ENCODE measurements at regions not wholly inside any gene's neighbourhood (a gene's known extent, or its start where the extent isn't known, plus 50 kb on each side); places are given as distances from the start of the nearest gene placed in this dataset.
A peak's percentile ranks its signal among the peaks of the same experiment; 100 is the strongest.

DNA sequence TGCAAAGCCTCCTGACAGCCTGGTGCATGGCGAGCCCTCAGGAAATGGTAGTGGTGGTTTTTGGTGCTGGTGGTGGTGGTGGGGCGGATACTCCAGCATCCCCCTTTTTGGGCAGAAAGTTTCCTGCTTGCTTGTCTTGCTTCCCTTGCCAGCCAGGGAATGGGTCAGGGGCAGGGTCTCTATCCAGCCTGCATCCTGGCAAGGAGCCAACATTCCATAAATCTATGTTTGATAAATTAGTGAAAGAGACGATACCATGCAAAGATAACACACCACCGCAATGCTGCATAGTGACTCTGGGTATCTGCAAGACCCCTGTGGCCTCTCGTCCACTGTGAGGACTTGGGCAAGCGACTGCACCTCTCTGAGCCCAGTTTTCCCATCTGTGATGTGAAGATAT, 246.2 kb downstream of the LRFN2 start:
- Mint-ChIP-seq H3K9me3 (no peaks in the 10 kb centered on the region), H3K27ac (no peak overlapping the region), H3K27me3 (peaks cover 3% of the 10 kb centered on the region), H3K4me1 (peaks cover 9% of the 10 kb centered on the region), H3K4me3 (no peak overlapping the region), H3K36me3 (ENCODE audit: low read depth) (no peaks in the 10 kb centered on the region)
- ChIA-PET CTCF (no interaction called here), POLR2A (no interaction called here)
- DNase-seq: no peak

DNA sequence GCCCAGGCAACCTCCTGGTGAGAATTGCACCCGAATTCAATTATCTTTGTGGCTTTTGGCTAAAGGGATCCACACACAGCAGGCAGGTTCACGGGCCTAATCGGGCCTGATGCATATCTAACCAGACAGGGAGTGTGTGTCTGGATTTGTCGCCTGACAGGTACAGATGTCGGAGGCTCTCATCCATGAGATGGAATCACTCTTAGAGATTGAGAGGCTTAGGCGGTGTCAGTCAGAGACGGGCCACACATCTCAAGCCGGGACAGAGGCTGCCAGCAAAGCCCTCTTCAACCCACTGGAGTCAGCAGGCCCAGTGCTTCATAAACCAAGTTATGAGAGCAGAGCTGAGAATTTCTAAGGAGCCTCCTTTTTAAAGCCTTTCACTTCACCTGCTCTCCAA, 247.0 kb downstream of the LRFN2 start:
- Mint-ChIP-seq H3K27ac (no peak overlapping the region), H3K36me3 (ENCODE audit: low read depth) (no peaks in the 10 kb centered on the region), H3K4me1 (peaks cover 9% of the 10 kb centered on the region), H3K27me3 (peaks cover 6% of the 10 kb centered on the region), H3K4me3 (no peak overlapping the region), H3K9me3 (no peaks in the 10 kb centered on the region)
- ChIA-PET CTCF (no interaction called here), POLR2A (no interaction called here)
- DNase-seq: no peak

DNA sequence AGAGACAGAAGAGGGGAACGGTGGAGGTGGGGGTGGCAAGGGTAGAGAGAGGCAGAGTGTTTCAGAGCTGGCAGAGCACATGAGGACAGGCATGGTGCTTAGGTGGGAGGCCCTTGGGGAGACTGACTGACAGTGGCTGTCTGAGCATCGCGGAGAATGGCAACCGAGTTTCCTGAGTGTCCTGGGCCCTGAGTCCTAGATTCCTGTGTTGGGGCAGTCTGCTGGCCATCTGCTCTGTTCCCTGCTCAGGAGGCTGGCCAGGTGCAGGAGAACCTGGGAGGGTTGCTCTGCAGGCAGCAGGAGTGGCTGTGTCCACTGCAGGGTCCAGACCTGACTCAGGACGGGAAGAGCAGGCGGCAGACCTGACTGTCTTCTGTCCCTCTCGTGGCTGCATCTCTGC, 248.9 kb downstream of the LRFN2 start:
- DNase-seq: no peak
- CTCF ChIA-PET: no interaction called here
- POLR2A ChIA-PET: no interaction called here
- Mint-ChIP-seq H3K36me3 (ENCODE audit: low read depth) (no peaks in the 10 kb centered on the region), H3K4me1 (peaks cover 7% of the 10 kb centered on the region), H3K4me3 (no peak overlapping the region), H3K27me3 (peaks cover 17% of the 10 kb centered on the region), H3K9me3 (no peaks in the 10 kb centered on the region), H3K27ac (no peak overlapping the region)

DNA sequence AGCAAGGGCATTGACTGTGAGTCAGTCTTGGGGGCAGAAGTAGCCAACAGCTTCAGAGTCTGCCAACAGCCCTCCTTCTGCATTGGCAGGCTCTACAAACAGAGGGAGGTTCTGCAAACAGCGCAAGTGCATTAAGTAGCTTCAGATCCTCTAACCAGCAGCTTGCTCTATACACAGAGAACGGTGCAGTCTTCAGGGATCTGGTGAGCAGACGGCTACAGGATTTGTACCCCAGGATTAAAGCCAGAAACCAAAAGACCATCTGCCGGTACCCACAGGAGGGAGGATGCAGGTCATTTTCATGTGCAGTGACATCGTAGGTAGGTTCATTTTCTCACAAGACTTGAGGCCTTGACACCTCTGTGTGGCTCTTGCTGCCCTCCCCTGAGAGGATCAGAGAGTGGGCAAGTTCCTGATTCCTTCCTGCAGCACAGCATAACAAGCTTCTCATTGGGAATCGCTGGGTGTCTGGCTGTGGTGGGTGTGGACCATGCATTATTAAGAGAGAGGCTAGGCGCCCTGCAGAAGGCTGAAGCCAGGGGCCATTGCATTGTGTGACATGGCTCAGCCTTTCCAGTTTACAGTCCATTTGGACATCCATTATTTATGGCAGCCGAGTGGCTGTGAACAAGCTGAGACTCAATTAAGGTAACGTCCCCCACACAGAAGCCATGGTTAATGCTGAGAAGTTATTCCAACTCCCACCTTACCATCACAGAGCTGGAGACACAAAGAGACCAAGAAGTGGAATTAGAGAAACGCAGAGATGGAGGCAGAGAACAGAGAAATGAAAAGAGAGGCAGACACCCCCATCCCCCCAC, 250.0 kb downstream of the LRFN2 start:
- Mint-ChIP-seq H3K36me3 (ENCODE audit: low read depth) (no peaks in the 10 kb centered on the region), H3K4me1 (peaks cover 4% of the 10 kb centered on the region), H3K9me3 (no peaks in the 10 kb centered on the region), H3K27ac (no peak overlapping the region), H3K4me3 (no peak overlapping the region), H3K27me3 (peaks cover 19% of the 10 kb centered on the region)
- ChIA-PET CTCF (no interaction called here), POLR2A (no interaction called here)
- DNase-seq: no peak

DNA sequence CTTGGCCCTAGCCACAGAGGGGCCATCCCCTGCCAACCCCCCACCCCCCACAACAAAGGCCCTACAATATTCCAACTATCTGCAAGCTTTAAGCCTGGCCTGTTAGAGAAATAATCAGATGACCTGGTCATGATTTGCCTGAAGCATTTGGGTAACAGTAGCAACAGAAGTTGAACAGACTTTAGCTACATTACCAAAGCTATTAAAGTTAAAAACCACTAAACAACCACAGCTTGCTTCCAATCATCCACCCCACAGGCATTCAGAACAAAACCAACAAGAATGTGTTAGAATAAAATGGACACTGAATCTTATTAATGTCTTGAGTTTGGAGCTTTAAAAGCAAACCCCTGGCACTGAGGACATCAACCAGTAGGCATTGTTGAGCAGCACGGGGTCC, 250.9 kb downstream of the LRFN2 start:
- H3K36me3 Mint-ChIP-seq (ENCODE audit: low read depth): no peaks in the 10 kb centered on the region
- ChIA-PET CTCF (interaction anchor here (0.7 kb wide), 2 partner anchors 9 to 13 kb away, joined by 3 read pairs; no protein-coding TSS in a partner anchor), POLR2A (no interaction called here)
- H3K9me3 Mint-ChIP-seq: no peaks in the 10 kb centered on the region
- peaks cover 19% of the 10 kb centered on the region for H3K27me3 Mint-ChIP-seq
- no peak for DNase-seq
- no peak overlapping the region for H3K4me3 Mint-ChIP-seq
- H3K27ac Mint-ChIP-seq: no peak overlapping the region
- peaks cover 4% of the 10 kb centered on the region for H3K4me1 Mint-ChIP-seq

DNA sequence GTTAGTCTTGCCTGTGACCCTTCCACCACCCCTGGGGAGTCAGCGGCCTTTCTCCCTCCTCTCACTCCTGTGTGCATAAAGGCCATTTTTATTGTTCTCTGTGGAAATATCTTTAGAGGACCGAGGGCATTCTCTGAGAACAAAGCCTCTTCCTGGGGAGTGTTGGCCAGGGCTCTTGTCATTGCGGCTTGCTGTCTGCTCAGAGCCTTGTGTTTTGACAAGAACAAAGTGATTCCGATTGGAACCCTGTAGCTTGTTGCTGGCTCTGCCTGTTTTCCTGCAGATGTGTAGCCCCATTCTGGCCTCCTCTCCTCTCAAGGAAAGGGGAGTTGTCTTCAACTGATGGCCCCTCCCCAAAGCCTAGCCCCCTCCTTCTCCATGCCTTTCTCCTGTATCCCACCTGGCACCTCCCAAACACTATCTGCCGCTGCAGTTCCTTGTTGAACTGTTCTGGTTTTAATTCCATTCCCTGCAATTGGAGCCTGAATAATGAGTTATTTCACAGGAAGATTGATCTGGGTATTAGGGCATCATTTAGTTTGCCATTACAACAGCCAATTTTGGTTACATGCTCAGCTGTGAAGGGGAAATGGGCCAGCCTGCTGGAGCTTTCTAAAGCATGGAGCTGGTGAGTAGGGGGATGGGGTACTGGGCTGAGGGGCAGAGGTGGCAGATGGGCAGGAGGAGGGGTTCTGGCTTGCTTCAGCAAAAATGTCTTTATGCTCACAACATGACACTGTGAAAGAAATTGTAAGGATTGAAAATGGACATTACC, 252.5 kb downstream of the LRFN2 start:
- CTCF ChIA-PET: no interaction called here
- no peak for DNase-seq
- POLR2A ChIA-PET: no interaction called here
- Mint-ChIP-seq H3K4me3 (no peak overlapping the region), H3K36me3 (ENCODE audit: low read depth) (no peaks in the 10 kb centered on the region), H3K9me3 (no peaks in the 10 kb centered on the region), H3K4me1 (peaks cover 3% of the 10 kb centered on the region), H3K27ac (no peak overlapping the region), H3K27me3 (peaks cover 19% of the 10 kb centered on the region)

DNA sequence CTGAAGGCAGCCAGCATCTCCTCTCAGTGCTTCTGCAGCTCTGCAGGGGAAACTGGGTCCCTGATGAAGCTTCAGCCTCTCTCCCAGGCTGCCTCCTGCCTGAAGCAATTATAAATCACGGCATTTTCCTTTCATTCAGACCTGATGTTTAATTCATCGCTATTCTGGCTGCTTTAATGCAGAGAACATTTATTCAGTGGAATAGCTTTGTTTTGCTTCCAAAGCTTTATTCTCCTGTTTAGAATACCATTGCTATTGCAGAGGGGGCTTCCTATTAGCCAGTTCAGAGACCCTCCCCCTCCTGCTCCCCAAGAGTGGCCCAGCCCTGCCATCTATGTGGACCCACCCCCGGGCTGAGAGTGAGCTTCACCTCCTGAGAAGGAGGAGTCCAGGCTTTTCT, 255.6 kb downstream of the LRFN2 start:
- Mint-ChIP-seq H3K4me1 (peaks cover 24% of the 10 kb centered on the region), H3K4me3 (no peak overlapping the region), H3K9me3 (no peaks in the 10 kb centered on the region), H3K27ac (no peak overlapping the region), H3K27me3 (peaks cover 16% of the 10 kb centered on the region), H3K36me3 (ENCODE audit: low read depth) (no peaks in the 10 kb centered on the region)
- no peak for DNase-seq
- CTCF ChIA-PET: no interaction called here
- POLR2A ChIA-PET: no interaction called here

DNA sequence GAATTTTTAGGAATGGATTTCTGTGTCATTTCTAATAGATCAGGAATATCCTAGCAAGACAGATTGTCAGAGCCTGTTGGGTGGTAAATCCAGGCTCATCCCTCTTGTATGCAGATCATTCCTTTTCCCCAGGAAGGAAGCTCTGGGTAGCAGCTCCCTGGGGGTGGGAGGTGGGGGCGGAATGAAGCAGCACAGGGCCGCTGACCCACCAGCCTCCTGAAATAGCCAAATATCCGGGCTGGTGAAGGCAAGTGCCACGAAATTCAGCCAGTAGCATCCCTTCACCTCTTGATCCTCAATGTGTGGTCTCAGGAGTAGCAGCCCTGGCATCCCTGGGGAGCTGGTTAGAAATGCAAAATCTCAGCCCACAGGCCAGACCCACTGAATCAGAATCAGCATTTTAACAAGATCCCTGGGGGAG, 256.9 kb downstream of the LRFN2 start:
- ChIA-PET POLR2A (no interaction called here), CTCF (interaction anchor here (1.0 kb wide), 1 partner anchor 69 kb away, joined by 4 read pairs; no protein-coding TSS in a partner anchor)
- DNase-seq: no peak
- H3K27me3 Mint-ChIP-seq: peaks cover 15% of the 10 kb centered on the region
- peaks cover 35% of the 10 kb centered on the region for H3K4me1 Mint-ChIP-seq
- no peaks in the 10 kb centered on the region for H3K36me3 Mint-ChIP-seq (ENCODE audit: low read depth)
- no peaks in the 10 kb centered on the region for H3K9me3 Mint-ChIP-seq
- no peak overlapping the region for H3K4me3 Mint-ChIP-seq
- no peak overlapping the region for H3K27ac Mint-ChIP-seq

DNA sequence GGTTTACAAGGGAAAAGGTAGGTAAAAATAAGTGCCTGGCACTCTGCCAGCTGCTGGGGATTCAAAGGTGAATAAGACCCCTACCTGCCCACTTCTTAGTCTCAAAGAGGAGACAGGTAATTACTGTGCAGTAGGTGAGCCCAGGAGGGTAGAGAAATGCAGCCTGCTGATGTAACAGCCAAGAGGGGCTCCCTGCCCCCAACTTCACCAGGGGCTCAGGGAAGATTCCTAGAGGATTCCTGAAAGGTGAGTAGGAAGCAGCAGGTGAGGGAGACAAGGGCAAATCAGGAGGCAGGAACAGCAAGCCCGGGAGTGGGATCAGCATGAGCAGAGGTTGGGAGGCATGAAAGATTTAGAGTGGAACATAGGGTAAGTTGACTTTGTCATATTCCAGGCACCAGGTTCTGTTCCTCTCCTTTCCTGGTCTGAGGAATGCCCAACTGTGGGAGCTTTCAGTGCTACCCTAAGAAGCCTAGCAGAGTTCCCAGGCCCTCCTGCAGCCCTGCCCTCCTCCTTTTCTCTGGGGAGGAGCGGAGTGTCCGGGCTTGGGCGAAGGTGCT, 258.1 kb downstream of the LRFN2 start:
- Mint-ChIP-seq H3K36me3 (ENCODE audit: low read depth) (no peaks in the 10 kb centered on the region), H3K27me3 (peaks cover 12% of the 10 kb centered on the region), H3K27ac (no peak overlapping the region), H3K9me3 (no peaks in the 10 kb centered on the region), H3K4me3 (no peak overlapping the region), H3K4me1 (peaks cover 38% of the 10 kb centered on the region)
- ChIA-PET POLR2A (no interaction called here), CTCF (interaction anchor here (1.1 to 1.8 kb wide), 5 partner anchors 10 to 208 kb away, joined by 3 to 5 read pairs (median 4); no protein-coding TSS in a partner anchor)
- no peak for DNase-seq

DNA sequence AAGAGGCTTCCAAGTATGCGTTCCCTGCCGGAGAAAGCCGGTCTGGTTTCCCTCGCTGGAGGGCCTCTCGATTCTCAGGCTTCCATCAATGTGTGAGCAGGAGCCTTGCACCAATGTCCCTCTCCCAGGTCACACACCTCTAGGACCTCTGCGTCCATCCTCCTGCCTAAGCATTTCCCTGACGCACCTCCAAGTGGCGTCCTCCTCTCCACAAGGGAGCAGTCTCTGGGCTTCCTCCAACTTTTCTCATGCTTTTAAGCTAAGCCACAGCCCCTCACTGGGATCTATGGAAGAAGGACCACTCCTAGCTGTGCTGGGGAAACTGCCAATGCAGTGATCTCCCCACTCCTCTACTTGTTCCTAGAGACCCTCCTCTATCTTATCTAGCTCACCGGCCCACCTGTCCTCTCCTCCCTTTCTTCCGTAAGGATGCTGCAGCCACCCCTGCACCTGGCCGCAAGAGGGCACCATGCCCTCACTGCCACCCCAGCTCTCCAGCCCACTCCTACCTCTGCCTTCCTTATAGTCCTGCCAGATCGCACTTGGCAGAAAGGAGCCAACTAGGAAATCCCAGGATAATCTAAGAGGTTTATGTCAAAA, 258.7 kb downstream of the LRFN2 start:
- Mint-ChIP-seq H3K36me3 (ENCODE audit: low read depth) (no peaks in the 10 kb centered on the region), H3K27ac (peak overlapping the region; percentile 1), H3K4me3 (no peak overlapping the region), H3K9me3 (no peaks in the 10 kb centered on the region), H3K4me1 (peaks cover 38% of the 10 kb centered on the region), H3K27me3 (peaks cover 8% of the 10 kb centered on the region)
- peak; percentile 59 for DNase-seq
- ChIA-PET POLR2A (no interaction called here), CTCF (interaction anchor here (0.6 to 1.8 kb wide), 6 partner anchors 8 to 208 kb away, joined by 3 to 5 read pairs (median 4); no protein-coding TSS in a partner anchor)

DNA sequence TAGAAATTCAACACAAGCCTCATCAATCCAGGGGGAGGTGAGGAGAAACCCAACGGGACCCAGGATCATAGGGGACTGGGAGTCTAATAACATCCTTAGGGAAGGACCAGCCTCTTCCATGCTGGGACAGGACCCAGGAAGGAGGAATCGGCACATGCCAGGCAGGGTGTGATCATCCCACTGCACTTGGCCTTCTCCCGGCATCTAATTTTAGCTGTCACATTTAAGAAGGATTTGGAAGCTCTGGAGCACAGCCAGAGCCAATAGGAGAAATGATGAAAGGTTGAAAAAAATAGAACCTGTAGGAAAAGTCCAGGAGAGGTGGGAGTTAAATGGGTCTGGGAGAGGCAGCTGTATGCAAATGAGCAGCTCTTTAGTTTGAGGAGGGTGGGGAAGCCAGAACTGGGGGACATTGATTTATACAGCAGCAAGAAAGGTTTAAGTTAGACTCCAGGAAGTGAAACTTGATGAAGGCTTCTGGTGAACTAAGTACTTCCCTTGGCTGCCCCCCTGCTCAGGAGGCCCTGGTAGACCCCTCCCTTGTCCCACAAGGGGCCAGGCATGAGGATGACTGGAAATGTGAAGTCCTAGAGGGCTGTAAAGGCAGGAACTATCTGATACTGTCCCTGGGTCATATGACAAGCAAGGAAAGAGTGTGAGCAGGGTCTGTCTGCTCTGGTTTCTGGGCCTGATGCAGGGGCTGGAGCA, 260.3 kb downstream of the LRFN2 start:
- DNase-seq: no peak
- no peak overlapping the region for H3K4me3 Mint-ChIP-seq
- peaks cover 38% of the 10 kb centered on the region for H3K4me1 Mint-ChIP-seq
- H3K36me3 Mint-ChIP-seq (ENCODE audit: low read depth): no peaks in the 10 kb centered on the region
- no peaks in the 10 kb centered on the region for H3K9me3 Mint-ChIP-seq
- ChIA-PET POLR2A (interaction anchor here (0.6 kb wide), 1 partner anchor 93 kb away, joined by 3 read pairs; no protein-coding TSS in a partner anchor), CTCF (interaction anchor here (1.0 to 1.4 kb wide), 2 partner anchors 9 to 14 kb away, joined by 3 to 4 read pairs; no protein-coding TSS in a partner anchor)
- H3K27me3 Mint-ChIP-seq: peaks cover 7% of the 10 kb centered on the region
- H3K27ac Mint-ChIP-seq: no peak overlapping the region

DNA sequence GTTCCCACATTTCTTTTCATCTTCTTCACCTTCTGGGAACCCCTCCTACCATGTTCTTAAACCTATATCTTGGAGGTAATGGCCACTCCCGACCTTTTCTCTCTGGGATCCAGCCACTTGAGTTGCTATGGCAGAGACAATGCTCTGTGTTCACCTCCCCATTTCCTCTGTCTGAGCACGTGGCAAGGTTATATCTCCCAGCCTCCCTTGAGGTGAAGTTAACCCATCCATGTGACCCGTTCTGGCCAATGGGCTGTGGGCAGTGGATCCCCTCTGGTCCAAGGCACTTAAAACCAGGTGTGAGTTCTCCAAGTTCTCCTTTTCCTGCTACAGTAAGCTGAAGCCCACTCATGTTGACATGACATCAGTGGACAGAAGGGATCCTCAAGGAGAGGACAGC, 261.4 kb downstream of the LRFN2 start:
- H3K36me3 Mint-ChIP-seq (ENCODE audit: low read depth): no peaks in the 10 kb centered on the region
- no peak overlapping the region for H3K4me3 Mint-ChIP-seq
- POLR2A ChIA-PET: no interaction called here
- no peaks in the 10 kb centered on the region for H3K9me3 Mint-ChIP-seq
- H3K27me3 Mint-ChIP-seq: peaks cover 10% of the 10 kb centered on the region
- peaks cover 38% of the 10 kb centered on the region for H3K4me1 Mint-ChIP-seq
- H3K27ac Mint-ChIP-seq: peak overlapping the region; percentile 20
- no peak for DNase-seq
- CTCF ChIA-PET: no interaction called here
